HG03060 (cell line): ENCODE measurements at regions not wholly inside any gene's neighbourhood (a gene's known extent, or its start where the extent isn't known, plus 50 kb on each side); places are given as distances from the start of the nearest gene placed in this dataset.

Experiments
- ATAC-seq: cut with Tn5 transposase; IDR thresholded peaks from one replicate; pipeline ENCODE4 v1.9.1; 2021; ENCODE audit warnings: low read depth, moderate number of reproducible peaks; ENCODE audit not compliant: unreplicated experiment

DNA sequence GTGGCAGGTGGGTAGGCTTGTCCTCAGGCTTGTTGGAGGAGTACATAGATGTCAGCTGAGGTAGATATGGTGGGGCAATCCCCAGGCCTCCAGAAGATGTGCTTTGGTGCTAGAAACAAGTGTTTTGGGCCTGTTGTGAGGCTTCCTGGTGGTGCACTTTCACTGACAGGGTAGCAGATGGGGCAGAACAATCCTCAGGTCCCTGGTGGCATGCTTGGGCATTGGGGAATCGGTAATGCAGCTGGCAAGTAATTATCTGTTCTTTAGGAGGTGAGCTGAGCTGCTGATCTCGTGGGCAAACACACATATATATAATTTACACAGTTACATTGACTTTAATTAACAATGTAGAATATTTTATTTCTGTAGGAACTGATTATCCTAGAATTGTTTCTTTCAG is 458.7 kb downstream of the BMP2 start:
- no peak for ATAC-seq

DNA sequence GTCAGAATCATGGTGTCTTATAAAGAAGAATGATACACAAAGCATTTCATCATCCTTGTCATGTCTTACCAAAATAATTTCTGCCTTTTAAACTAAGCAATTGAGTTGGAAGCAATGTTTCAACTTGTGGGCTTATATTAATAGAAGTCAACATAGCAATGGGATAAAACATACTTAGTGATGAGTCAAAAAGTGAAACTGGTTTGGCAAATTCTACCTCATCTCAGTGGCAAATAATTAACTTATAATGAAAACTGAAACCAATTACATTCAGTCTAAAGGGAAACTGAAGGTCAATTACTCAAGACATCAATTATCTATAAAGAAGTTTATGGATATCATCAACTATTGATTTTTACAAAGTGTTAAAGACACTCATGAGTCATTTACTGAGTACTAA is 463.8 kb downstream of the BMP2 start:
- no peak for ATAC-seq

DNA sequence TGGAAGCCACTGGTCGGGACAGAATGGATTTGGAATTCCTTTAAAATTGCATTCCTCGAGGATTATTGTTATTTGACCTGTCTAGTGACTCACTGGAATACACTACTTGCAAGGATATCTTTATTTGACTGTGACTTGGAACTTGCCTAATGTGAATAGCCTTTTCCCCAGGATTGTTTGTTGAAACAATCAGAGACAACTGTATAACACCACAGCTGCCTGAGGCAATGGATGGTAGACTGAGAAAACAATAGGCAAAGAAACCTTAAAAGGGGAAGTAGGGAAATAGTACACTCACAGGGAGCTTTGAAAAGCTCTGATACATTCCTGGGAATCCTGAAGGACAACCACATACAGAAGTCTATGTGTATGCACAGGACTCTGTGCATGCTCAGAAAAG is 465.3 kb downstream of the BMP2 start:
- no peak for ATAC-seq

DNA sequence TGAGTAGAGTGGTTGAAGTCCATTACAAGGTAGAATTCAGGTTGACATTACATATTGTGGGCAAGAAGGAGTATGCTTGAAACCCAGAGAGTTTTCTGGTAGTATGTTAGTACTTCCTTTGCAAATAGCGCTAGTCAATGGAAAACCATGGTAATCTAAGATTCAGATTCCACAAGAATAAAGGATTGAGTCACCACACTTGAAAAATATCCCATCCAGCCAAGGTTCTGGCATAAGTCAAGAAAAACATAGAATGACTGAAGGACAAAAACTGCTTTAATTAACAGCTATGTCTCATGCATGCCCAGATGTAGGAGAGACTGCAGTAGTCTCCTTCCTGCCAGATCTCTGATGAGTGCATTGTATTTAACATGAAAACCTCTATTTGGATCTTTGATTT is 469.8 kb downstream of the BMP2 start:
- ATAC-seq, result no peak

DNA sequence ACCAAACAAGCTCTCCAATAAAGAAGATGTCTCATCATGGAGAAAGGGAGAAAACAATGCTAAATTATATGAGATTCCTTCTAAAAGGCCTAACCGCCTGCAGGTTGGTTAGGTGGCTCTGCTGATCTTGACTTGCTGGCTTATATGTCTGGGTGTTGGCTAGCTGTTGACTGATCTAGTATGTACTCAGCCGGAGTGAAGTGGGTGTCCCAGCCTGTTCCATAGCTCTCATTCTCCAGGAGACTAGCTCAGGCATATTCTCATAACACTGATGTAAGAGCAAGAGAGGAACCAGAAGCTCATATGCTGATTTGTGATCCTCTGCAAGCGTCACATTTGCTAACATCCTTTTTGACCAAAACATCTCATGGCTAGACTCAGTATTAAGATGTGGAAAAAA is 473.0 kb downstream of the BMP2 start:
- ATAC-seq, result no peak

DNA sequence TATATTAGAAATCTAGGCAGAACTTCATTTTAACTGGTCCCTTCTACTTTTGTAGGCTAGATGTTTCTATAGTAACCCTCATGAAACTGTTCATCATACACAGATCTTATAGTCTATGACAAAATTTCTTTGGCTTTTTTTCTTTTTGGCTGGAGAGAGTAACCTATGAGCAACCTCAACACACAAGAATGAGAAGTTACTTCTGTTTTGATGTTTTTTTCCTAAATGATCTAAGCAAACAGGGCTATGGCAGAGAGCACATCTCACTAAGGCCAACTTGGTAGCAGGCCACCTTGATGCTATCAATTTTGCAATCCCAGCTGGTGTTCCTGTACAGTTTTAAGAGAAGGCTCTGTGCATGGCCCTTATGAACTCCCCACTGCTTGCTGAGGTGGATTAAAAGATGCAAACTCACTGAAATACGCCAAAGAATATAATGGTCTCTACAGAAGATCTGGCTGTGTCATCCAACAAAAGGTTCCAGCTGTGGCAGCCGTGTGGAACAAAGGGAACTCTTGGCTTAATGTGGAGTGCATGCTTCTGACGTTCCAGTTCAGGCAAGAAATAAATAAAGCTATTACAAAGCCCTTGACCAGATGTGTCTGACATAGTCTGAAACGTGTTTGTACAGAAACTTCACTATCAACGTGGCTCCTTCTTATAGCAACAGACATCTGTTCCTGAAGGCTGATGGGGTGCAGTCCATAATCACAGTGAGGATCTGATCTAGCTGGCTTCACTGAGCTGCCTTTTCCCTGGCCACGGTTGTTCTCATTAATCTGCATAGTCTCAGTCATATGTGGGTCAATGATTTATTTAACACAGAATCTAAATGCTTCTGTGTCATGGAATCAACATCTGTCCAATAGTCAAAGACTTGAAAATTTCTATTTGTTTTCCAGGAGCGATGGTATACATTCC is 481.1 kb downstream of the BMP2 start:
- ATAC-seq, result no peak

DNA sequence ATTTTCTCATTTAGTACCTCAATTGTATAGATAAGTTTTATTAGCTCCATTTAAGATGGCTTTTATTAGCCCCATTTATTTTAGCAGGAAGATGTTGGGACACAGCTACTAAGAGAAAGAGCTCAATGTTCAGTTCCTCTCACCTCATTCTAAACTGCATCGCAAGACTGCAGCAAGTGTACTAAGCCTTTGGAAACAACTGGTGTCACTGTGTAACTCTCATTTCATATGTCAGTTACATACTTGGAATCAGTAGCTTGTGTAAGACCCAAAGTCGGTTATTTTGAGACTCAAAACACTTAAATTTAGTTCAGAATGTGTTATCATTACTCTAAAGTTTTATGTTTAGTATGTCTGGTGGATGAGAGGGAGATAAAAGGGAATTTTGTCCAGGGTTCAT is 482.9 kb downstream of the BMP2 start:
- no peak for ATAC-seq

DNA sequence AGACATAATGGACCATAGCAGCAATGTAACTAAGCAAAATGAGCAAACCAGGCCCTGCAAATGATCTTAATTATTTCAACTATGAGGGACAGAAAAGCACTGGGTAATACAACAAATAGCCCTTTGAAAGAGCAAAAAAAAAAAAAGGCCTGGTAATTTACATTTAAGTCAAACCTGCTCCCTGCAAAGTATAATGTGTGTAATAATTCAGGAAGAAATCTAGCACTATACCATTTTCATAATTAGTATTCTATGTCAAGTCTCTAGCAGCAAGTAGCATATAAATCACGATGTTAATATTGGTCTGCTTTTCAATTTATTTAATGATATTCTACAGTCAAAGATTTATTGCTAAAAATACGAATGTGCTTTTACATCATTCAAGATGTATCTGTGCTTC is 489.6 kb downstream of the BMP2 start:
- ATAC-seq, result no peak

DNA sequence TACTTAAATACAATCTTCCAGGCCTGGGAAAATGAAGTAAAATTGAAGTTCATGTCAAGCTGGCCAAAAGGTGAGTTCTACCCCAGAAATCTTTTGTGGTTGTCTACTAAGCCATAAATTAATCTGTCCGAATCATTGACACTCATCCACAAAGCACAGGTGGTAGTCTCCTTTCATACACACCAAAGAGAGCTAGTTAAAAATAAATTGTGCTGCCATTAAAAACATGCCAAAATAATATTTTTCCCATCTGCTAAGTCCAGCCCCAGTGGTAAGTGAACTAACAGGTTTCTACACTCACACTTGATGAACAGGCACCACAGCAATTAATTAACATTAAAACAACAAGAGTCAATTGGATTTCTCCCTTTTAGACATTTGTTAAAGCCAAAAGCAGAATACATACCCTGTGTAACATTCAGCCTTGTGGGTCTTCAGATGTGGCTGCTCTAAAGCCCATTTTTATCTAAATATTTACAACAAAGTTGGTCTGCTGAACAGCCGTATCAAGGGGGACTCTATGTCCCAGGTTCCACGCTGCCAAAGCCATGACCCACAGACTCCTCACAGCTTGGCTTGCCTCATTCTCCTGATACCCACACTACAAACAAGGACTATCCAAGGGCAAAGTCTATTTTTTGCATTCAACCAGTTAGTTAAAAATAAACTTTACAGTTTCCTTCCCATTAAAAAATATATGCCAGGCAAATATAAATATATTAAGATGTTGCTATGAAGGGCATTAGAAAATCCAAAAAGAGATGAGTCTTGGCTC is 490.4 kb downstream of the BMP2 start:
- no peak for ATAC-seq

DNA sequence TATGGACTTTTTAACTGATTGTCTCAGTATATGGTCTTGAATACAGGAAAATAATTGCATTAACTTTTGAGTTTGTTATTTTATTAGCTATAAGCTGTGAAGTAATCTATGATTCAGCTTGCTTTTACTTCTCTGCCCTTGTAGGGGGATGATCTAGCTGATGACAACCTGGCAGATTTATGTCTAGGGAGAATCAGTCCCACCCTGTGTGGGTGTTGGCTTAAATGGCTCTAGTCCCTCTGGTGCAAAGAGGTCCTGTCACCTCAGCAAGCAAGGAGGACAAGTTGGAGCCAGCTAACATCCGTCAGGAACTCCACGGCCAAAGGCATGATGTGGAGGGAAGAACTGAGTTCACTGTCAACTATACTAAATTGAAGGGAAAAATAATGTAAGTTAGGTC is 495.3 kb downstream of the BMP2 start:
- no peak for ATAC-seq

DNA sequence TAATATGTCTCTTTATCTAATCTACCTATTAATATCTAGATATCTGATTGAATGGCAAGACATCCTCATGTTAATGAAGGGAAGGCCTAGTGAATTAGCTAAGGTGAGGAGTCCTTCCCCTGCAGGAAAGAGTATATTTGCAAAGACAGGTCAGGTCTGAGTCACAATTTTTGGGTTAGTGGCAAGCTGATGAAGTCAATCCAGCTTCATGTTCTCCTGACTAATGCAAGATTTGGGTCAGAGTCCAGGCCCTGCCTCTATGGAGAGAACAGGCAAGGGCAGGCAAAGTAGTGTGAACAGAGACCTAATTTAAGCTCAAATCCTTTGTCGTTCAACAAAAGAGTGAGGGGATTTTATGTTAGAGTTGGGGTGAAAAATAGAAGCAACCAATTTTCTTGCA is 496.7 kb downstream of the BMP2 start:
- no peak for ATAC-seq

DNA sequence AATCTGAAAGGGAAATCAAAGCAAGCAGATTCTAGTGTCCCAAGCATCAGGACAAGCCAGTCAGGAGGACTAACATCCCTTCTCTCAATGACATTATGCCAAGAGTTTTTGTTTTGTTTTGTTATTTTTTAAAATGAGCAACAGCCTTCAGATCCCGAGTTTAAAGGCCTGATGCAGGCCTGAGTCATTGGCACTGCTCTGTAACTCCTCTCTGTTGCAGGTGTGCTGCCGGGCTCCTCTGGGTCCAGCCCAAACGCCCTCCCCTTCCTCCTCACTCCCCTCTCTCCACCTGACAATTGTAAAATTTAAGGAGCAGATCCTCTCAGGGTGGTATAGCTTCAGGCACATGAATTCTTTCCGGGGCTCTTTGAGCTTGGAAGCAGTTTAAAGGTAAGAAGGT is 502.0 kb downstream of the BMP2 start:
- ATAC-seq, result no peak

DNA sequence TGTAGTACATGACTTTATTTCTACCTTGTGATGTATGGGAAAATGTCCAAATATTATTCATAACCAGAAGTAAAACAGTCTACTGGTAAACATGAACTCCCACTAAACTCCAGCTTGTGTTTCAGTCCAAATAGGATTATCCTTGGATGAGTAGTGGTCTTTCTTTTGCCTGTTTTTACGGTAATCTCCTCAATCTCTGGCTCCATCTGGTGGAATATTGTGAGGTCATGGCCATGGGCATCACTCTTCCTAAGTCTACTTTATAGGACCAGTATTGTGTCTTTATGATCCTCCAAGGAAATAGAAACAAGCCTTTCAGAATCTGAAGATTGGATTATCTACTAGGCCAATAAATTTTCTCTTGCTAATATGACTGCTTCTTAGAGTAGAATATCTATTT is 505.0 kb downstream of the BMP2 start:
- no peak for ATAC-seq

DNA sequence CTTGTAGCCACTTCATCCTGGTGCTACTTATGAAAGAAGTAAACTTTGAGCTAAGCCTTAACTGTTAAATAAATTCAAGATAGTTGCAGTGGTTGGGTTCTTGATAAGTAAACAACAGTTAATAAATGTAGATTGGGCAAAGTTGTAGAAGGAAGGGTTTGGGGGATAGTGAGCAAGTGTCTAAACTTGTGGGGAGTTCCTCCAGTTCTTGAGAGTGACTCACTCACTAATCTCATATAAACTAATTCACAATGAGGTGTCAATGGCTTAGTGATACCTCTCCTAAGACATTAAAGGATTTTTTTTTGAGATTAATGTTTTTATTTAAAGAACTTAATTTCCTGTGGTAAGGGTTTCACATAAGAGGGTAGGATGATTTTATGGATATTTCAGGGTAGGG is 507.4 kb downstream of the BMP2 start:
- ATAC-seq, result no peak

DNA sequence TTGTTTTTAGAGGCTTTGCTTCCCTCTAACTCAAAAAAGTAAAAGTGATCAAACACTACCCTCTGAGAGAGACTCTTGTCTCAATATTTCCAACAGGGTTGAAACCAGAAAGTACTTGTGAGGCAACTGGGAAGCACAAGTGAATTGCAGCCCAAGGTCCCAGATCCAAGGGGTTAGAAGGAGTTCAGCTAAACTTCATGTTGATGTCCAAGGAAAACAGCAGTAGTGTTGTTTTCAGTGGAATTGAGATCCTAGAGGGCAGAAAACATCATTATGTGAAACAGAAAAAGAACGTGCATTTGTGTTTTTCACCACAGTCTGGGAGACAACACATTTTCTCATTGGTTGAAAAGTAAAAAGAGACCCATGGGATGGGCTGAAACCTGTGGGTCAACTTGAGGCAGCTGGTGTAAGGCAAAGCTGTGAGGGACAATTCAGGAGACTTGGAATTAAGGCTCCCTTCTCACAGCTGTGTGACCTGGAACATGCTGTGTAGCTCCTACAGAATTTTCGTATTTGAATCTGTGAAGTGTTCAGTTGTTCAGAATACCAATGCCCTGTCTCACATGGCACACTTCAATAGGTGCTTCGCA is 508.3 kb downstream of the BMP2 start:
- no peak for ATAC-seq

DNA sequence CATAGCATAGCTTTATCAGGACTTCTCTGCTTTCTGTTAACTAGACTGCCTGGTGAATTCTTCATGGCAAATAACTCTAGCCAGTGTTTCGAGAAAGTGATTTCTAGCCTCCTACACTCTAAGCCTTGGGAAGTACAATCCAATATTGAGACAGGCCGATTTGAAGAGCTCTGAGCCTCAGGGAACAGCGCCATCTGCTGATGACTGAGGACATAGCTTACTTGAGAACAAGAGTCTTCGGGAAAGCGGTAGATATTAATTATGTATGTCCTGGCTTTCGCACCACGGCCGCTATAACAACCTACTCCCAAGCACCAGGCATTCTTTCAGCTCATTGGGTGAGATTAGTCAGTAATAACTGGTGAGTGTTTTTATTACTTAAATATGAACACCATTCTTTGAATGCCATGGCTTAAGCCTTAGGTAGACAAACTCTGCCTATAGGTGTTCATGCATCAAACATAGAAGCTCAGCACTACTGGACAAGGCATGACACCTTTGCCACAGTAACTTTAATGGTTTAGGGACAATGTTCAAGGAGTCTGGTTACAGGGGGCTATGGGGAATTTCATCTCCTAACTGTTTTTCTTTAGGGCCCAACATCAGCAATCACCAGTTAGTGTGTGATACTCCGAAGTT is 518.6 kb downstream of the BMP2 start:
- ATAC-seq, result no peak

DNA sequence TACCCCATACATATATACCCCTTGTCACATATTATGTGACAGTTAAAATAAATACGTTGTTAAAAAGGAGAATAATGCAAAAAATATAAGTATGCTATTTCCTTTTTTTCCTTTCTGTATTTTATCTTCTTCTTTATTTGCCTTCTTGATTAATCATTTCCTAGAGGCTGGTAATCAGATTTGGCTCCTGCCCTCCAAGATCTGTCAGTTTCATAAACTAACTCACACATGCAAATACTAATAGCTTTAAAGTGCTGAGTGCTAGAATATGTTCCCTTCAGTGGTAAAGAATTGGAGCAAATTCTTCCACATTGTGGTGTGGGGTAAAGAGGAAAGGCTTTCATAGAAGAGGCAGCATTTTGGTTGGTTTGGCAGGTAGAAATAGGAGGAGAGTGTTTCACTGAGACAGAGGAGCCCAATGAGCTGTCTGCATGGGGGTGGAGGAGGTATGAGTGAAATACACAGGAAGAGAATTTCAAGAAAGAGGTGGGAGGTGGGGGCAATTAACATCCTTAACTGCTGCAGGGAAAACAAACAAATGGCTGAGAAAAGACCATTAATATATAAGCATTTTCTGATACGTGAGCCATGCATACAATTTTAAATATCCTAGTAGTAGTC is 523.9 kb downstream of the BMP2 start:
- no peak for ATAC-seq

DNA sequence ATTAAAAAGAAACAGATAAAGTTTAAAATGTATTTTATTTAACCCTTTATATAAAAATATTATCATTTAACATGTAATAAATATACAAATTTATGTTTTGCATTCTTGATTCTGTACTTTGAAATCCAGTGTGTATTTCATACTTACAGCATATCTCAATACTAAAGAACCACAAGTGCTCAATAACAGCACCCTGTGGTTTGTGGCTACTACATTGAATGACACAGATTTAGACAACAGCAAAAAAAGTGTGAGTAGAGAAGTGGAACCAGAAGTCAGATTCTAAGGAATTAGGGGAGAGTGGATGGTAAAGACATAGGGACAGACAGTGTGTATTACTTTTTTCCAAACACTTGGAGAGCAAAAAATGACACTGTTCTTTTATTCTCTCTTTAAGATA is 524.5 kb downstream of the BMP2 start:
- ATAC-seq, result no peak

DNA sequence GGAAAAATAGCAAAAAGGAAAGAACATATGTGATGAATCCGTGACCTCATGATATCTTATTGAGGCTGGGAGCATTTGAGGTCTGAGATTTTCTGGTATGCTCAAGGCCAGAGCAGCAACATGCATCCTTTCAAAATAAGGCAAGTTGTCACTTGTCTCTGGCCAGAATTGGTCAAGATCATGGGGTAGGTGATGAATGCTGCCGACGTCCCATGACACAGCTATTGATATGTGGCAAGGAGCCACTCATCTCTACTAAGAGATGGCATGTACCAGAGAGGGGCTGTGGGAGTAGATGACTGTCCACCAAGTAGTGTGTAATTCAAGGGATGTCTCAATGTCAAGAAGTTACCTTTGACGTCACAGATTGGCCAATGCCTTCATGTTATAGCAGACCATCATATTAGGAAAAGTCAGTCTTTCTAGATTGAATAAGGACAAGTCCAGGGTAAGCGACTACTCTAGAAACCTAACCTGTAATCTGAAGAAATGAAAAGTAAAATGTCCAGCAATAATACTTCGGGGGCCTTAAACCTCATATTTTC is 527.4 kb downstream of the BMP2 start:
- ATAC-seq, result no peak

DNA sequence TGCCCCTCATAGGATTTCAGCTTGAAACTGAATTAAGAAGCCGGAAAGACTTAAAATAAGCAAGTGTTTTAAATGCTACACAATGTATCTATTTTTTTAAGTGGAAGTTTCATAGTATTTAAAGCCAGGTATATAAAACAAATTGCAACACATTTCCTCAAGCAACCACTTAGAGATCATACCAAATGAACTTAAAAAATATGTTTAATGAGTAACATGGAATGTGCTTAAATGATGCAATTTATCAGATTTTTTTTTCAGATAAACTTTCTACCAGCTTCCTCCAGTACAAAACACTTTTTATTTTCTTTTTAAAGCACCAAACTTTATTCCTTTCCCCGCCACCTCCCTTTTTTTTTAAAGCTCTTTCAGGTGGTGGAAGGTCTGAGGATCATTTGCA is 534.3 kb downstream of the BMP2 start:
- ATAC-seq, result no peak
